GM12892 (cell line): ENCODE measurements at regions not wholly inside any gene's neighbourhood (a gene's known extent, or its start where the extent isn't known, plus 50 kb on each side); places are given as distances from the start of the nearest gene placed in this dataset.

ENCODE experiments used
- POLR2A ChIP-seq: IDR thresholded peaks from 2 replicates; pipeline ENCODE4 v1.6.1; 2011; ENCODE audit warnings: low read depth, low read length, control low read depth
- POLR2AphosphoS5 ChIP-seq: IDR thresholded peaks from 2 replicates; pipeline ENCODE4 v1.6.1; 2011; ENCODE audit warnings: low read depth, low read length, control low read depth
- TAF1 ChIP-seq: IDR thresholded peaks from 2 replicates; pipeline ENCODE4 v1.6.1; 2011; ENCODE audit warnings: low read depth, mild to moderate bottlenecking, control low read depth, low read length, borderline replicate concordance

GRCh38 chr5:4222821-4223220 lies 627.2 kb downstream of the IRX1 start:
- TF ChIP-seq POLR2A (no peak), POLR2AphosphoS5 (no peak), TAF1 (no peak)
